GM12878 (cell line): ENCODE measurements at regions not wholly inside any gene's neighbourhood (a gene's known extent, or its start where the extent isn't known, plus 50 kb on each side); places are given as distances from the start of the nearest gene placed in this dataset.

Source experiments
- ATAC-seq: fragments of 200-7000 bp; cut with Tn5 transposase; 3 replicates; pipeline ENCODE4 v1.9.1; 2020; ENCODE audit warnings: mild to moderate bottlenecking, moderate library complexity
- BruUV-seq: library from RNA; stranded (reverse); fragments of 400-500 nt; replicated peaks from 2 replicates; lab custom pipeline; 2021; lab: Mats Ljungman, UMichigan
- CTCF ChIA-PET: fragments of 300-600 bp; sonication (Branson Sonifier 250); formaldehyde crosslinking; extraction: SDS; loops from one replicate; lab custom pipeline; 2021; ENCODE audit warnings: inconsistent platforms; lab: Yijun Ruan, JAX
- POLR2A ChIA-PET: fragments of 350-600 bp; formaldehyde crosslinking; extraction: SDS; loops from one replicate; lab custom pipeline; 2021; ENCODE audit warnings: inconsistent platforms; lab: Charles Lee
- RAD21 ChIA-PET: fragments of 300-600 bp; sonication (Branson Sonifier 250); formaldehyde crosslinking; loops from one replicate; lab custom pipeline; 2023; ENCODE audit warnings: antibody characterized with exemption; ENCODE audit not compliant: unreplicated experiment; lab: Charles Lee
- SMC1A ChIA-PET: fragments of 300-600 bp; sonication (Branson Sonifier 250); formaldehyde crosslinking; loops from one replicate; lab custom pipeline; 2023; ENCODE audit not compliant: unreplicated experiment, uncharacterized antibody; lab: Charles Lee
- DNase-seq: peaks from one replicate; pipeline ENCODE4 v3.0.0-alpha.2; 2011; ENCODE audit warnings: low read depth, low spot score
- FAIRE-seq: peaks from 3 replicates; lab custom pipeline; 2011; peaks lifted over from hg19 to GRCh38; lab: Jason Lieb, UNC
- H2AFZ ChIP-seq: 2 replicates; pipeline ENCODE4 v1.6.0; 2011; ENCODE audit warnings: low read depth, low read length, control low read depth; ENCODE audit not compliant: control insufficient read depth
- H3K27ac ChIP-seq: 2 replicates; pipeline ENCODE4 v1.5.1; 2011; ENCODE audit warnings: control low read depth; ENCODE audit not compliant: control insufficient read depth, insufficient read depth
- H3K27me3 ChIP-seq, 2 experiments: replicated peaks in 1 of 2; 2 replicates each; pipeline versions ENCODE4 v1.6.0 to v1.6.1; 2011; ENCODE audit warnings: low read length in 1 of 2; ENCODE audit not compliant: control insufficient read depth in 2 of 2, insufficient read depth in 2 of 2
- H3K36me3 ChIP-seq, 2 experiments: 2 replicates each; pipeline ENCODE4 v1.5.1; 2011; ENCODE audit warnings: low read length in 1 of 2; ENCODE audit not compliant: control insufficient read depth in 2 of 2, insufficient read depth in 2 of 2
- H3K4me1 ChIP-seq: 2 replicates; pipeline ENCODE4 v1.6.1; 2011; ENCODE audit warnings: mild to moderate bottlenecking, low read length, moderate library complexity, mixed read lengths; ENCODE audit not compliant: control insufficient read depth, insufficient read depth
- H3K4me2 ChIP-seq: 2 replicates; pipeline ENCODE4 v1.6.0; 2011; ENCODE audit warnings: control low read depth; ENCODE audit not compliant: control insufficient read depth, insufficient read depth
- H3K4me3 ChIP-seq: fragments of 200-600 bp; sonication (generic); 2 replicates; pipeline ENCODE4 v1.5.1; 2016
- H3K79me2 ChIP-seq: 2 replicates; pipeline ENCODE4 v1.6.0; 2011; ENCODE audit warnings: low read length; ENCODE audit not compliant: control insufficient read depth, insufficient read depth
- H3K9ac ChIP-seq: 2 replicates; pipeline ENCODE4 v1.8.0; 2011; ENCODE audit warnings: low read length, control low read depth, mixed read lengths; ENCODE audit not compliant: control insufficient read depth, insufficient read depth
- H3K9me3 ChIP-seq: replicated peaks from 3 replicates; pipeline ENCODE4 v1.5.1; 2011; ENCODE audit warnings: mild to moderate bottlenecking, low read length; ENCODE audit not compliant: control insufficient read depth, insufficient read depth
- H4K20me1 ChIP-seq: 2 replicates; pipeline ENCODE4 v1.6.0; 2011; ENCODE audit not compliant: control insufficient read depth, insufficient read depth
- E2F4 ChIP-seq: IDR thresholded peaks from 2 replicates; pipeline ENCODE4 v1.6.1; 2012; ENCODE audit warnings: low read depth, low read length, improper control_type of control experiment
- NRF1 ChIP-seq: conservative IDR thresholded peaks from 2 replicates; pipeline ENCODE4 v1.6.1; 2011; ENCODE audit warnings: mild to moderate bottlenecking, low read depth, low read length, improper control_type of control experiment
- RAD21 ChIP-seq: IDR thresholded peaks from 2 replicates; pipeline ENCODE4 v1.6.1; 2011; ENCODE audit warnings: mild to moderate bottlenecking, low read depth, low read length, moderate library complexity; ENCODE audit not compliant: insufficient read depth
- ZSCAN29 ChIP-seq: fragments of 450-650 bp; IDR thresholded peaks from 2 replicates; pipeline ENCODE4 v1.6.1; 2017; ENCODE audit warnings: mild to moderate bottlenecking, moderate library complexity
- WGBS: methylation state at CpG from one replicate; pipeline ENCODE4 v1.1.6; 2016; ENCODE audit warnings: low lambda C conversion rate; ENCODE audit not compliant: insufficient replicate concordance, insufficient coverage; ENCODE audit errors: missing lambda C conversion rate; 5-methylcytosine and 5-hydroxymethylcytosine counted together
- in situ Hi-C: fragments of 300-500 bp; cut with MboI; formaldehyde crosslinking; loops from 9 replicates; pipeline ENCODE4 v1.14.3; 2018; ENCODE audit warnings: mixed read lengths
- intact Hi-C: fragments of 100-400 bp; cut with micrococcal nuclease; formaldehyde crosslinking; loops from one replicate; pipeline ENCODE4 v1.14.2; 2022; ENCODE audit not compliant: unreplicated experiment

- WGBS, result 26% methylated on average over 10 of the region's 10 CpGs
- FAIRE-seq, result no peak
- H3K27me3 ChIP-seq, result no peaks in the 10 kb centered on the region; a peak in 1 of 4 replicates
Measured at GRCh38 chr5:173411791-173412555, 83.8 kb upstream of the STC2 start.

More at GRCh38 chr5:173411791-173412555, 83.8 kb upstream of the STC2 start:
- no peaks in the 10 kb centered on the region for H3K36me3 ChIP-seq
- no peak overlapping the region for H3K4me2 ChIP-seq
- H4K20me1 ChIP-seq, result no peaks in the 10 kb centered on the region
- POLR2A ChIA-PET, result no interaction called here
- TF ChIP-seq E2F4 (no peak), RAD21 (no peak), ZSCAN29 (no peak), NRF1 (no peak)
- TF ChIP-seq, all 136 proteins: peak for 0
- DNase-seq, result no peak
- ChIA-PET RAD21 (no interaction called here), CTCF (no interaction called here), SMC1A (no interaction called here)
- Histone ChIP-seq H2AFZ (no peak overlapping the region), H3K9me3 (no peaks in the 10 kb centered on the region), H3K4me1 (no peaks in the 10 kb centered on the region), H3K27ac (no peak overlapping the region), H3K79me2 (no peaks in the 10 kb centered on the region), H3K9ac (no peak overlapping the region), H3K4me3 (no peak overlapping the region)
- intact Hi-C loops (no loop called here), in situ Hi-C loops (no loop called here)
- ATAC-seq, result no peak
- BruUV-seq, result no TSS peak
